ENCODE measurements at regions not wholly inside any gene's neighbourhood (a gene's known extent, or its start where the extent isn't known, plus 50 kb on each side); places are given as distances from the start of the nearest gene placed in this dataset.

- intact Hi-C loops (cut with DNase I), result no loop called here
- FAIRE-seq, result no peak
- no peaks in the 10 kb centered on the region for H3K36me3 ChIP-seq (ENCODE audit: control insufficient read depth in 2 of 3, insufficient read depth in 3 of 3, low read length in 3 of 3)
- peak overlapping the region; percentile 30 to 58 (median 49) for H3K4me3 ChIP-seq (ENCODE audit: low read length in 3 of 3)
- no peak for TF ChIP-seq CTCF (IDR thresholded peaks at IDR 0.05; ENCODE audit: borderline replicate concordance, extremely low read depth, insufficient read depth)
- H3K9me3 ChIP-seq (ENCODE audit: control insufficient read depth in 2 of 3, insufficient read depth in 1 of 3, low read length in 3 of 3), result no peaks in the 10 kb centered on the region
- H3K9ac ChIP-seq (ENCODE audit: low read length in 3 of 3), result peak overlapping the region in 1 of 3 donors; percentile 38
- H3K27me3 ChIP-seq (ENCODE audit: control insufficient read depth, insufficient read depth, low read length), result no peaks in the 10 kb centered on the region
- H3K4me1 ChIP-seq (ENCODE audit: control insufficient read depth in 2 of 3, insufficient read depth in 2 of 3, low read depth in 1 of 3, low read length in 3 of 3), result peaks cover 0 to 5% (median 0%) of the 10 kb centered on the region in 3 donors
- peak overlapping the region in 1 of 2 donors; percentile 35 for H3K27ac ChIP-seq (ENCODE audit: low read depth in 2 of 2, low read length in 2 of 2)
- DNase-seq, result peak; percentile 60 to 77 (median 76)
Observed at GRCh38 chr4:116925900-116926457, 159.4 kb downstream of the TRAM1L1 start.

- Histone ChIP-seq H3K27me3 (ENCODE audit: control insufficient read depth, insufficient read depth, low read length) (no peaks in the 10 kb centered on the region), H3K27ac (ENCODE audit: low read depth in 2 of 2, low read length in 2 of 2) (no peak overlapping the region), H3K4me3 (ENCODE audit: low read length in 3 of 3) (no peak overlapping the region), H3K36me3 (ENCODE audit: control insufficient read depth in 2 of 3, insufficient read depth in 3 of 3, low read length in 3 of 3) (no peaks in the 10 kb centered on the region), H3K9ac (ENCODE audit: low read length in 3 of 3) (no peak overlapping the region), H3K9me3 (ENCODE audit: control insufficient read depth in 2 of 3, insufficient read depth in 1 of 3, low read length in 3 of 3) (no peaks in the 10 kb centered on the region), H3K4me1 (ENCODE audit: control insufficient read depth in 2 of 3, insufficient read depth in 2 of 3, low read depth in 1 of 3, low read length in 3 of 3) (peaks cover 0 to 5% (median 0%) of the 10 kb centered on the region in 3 donors)
- no peak for TF ChIP-seq CTCF (IDR thresholded peaks at IDR 0.05; ENCODE audit: borderline replicate concordance, extremely low read depth, insufficient read depth)
- DNase-seq (no peak), FAIRE-seq (no peak)
- intact Hi-C loops (cut with DNase I), result no loop called here
Observed at GRCh38 chr4:116923389-116923788, 162.0 kb downstream of the TRAM1L1 start.

- no peaks in the 10 kb centered on the region for H3K4me1 ChIP-seq (ENCODE audit: control insufficient read depth in 2 of 3, insufficient read depth in 2 of 3, low read depth in 1 of 3, low read length in 3 of 3)
- H3K36me3 ChIP-seq (ENCODE audit: control insufficient read depth in 2 of 3, insufficient read depth in 3 of 3, low read length in 3 of 3), result no peaks in the 10 kb centered on the region
- DNase-seq (no peak), FAIRE-seq (no peak)
- no peaks in the 10 kb centered on the region for H3K27me3 ChIP-seq (ENCODE audit: control insufficient read depth, insufficient read depth, low read length)
- no peak overlapping the region for H3K27ac ChIP-seq (ENCODE audit: low read depth in 2 of 2, low read length in 2 of 2)
- no peak overlapping the region for H3K9ac ChIP-seq (ENCODE audit: low read length in 3 of 3)
- no peaks in the 10 kb centered on the region for H3K9me3 ChIP-seq (ENCODE audit: control insufficient read depth in 2 of 3, insufficient read depth in 1 of 3, low read length in 3 of 3)
- no peak overlapping the region for H3K4me3 ChIP-seq (ENCODE audit: low read length in 3 of 3)
- intact Hi-C loops (cut with DNase I), result no loop called here
- TF ChIP-seq CTCF (IDR thresholded peaks at IDR 0.05; ENCODE audit: borderline replicate concordance, extremely low read depth, insufficient read depth), result no peak
Observed at GRCh38 chr4:116913451-116913850, 171.9 kb downstream of the TRAM1L1 start.

- no peak overlapping the region for H3K9ac ChIP-seq (ENCODE audit: low read length in 3 of 3)
- no peaks in the 10 kb centered on the region for H3K9me3 ChIP-seq (ENCODE audit: control insufficient read depth in 2 of 3, insufficient read depth in 1 of 3, low read length in 3 of 3)
- no peak for DNase-seq
- H3K4me1 ChIP-seq (ENCODE audit: control insufficient read depth in 2 of 3, insufficient read depth in 2 of 3, low read depth in 1 of 3, low read length in 3 of 3), result no peaks in the 10 kb centered on the region
- H3K36me3 ChIP-seq (ENCODE audit: control insufficient read depth in 2 of 3, insufficient read depth in 3 of 3, low read length in 3 of 3), result no peaks in the 10 kb centered on the region
- no peaks in the 10 kb centered on the region for H3K27me3 ChIP-seq (ENCODE audit: control insufficient read depth, insufficient read depth, low read length)
- H3K4me3 ChIP-seq (ENCODE audit: low read length in 3 of 3), result no peak overlapping the region
- no peak for FAIRE-seq
- no peak for TF ChIP-seq CTCF (IDR thresholded peaks at IDR 0.05; ENCODE audit: borderline replicate concordance, extremely low read depth, insufficient read depth)
- intact Hi-C loops (cut with DNase I), result no loop called here
- H3K27ac ChIP-seq (ENCODE audit: low read depth in 2 of 2, low read length in 2 of 2), result no peak overlapping the region
Observed at GRCh38 chr4:116906758-116907157, 178.6 kb downstream of the TRAM1L1 start.

All from kidney (tissue), 13 donors.